GM23338 (cell line): ENCODE measurements at regions not wholly inside any gene's neighbourhood (a gene's known extent, or its start where the extent isn't known, plus 50 kb on each side); places are given as distances from the start of the nearest gene placed in this dataset.

Experiments
- ATAC-seq: fragments of 200-7000 bp; cut with Tn5 transposase; 3 replicates; pipeline ENCODE4 v1.9.1; 2020
- DNase-seq: peaks from one replicate; pipeline ENCODE4 v3.0.0-alpha.2; 2015; ENCODE audit warnings: low spot score
- H2AFZ ChIP-seq: fragments of 200-600 bp; sonication (generic); 2 replicates; pipeline ENCODE4 v1.8.0; 2016; ENCODE audit warnings: antibody characterized with exemption, mild to moderate bottlenecking, moderate library complexity
- H3F3A ChIP-seq: fragments of 200-600 bp; sonication (generic); replicated peaks from 2 replicates; pipeline ENCODE4 v1.8.0; 2017; ENCODE audit warnings: antibody characterized with exemption, mixed run types, low read depth
- H3K27ac ChIP-seq: fragments of 200-600 bp; sonication (generic); 2 replicates; pipeline ENCODE4 v1.6.1; 2016; ENCODE audit warnings: low read depth
- H3K27me3 ChIP-seq: fragments of 200-600 bp; sonication (generic); 2 replicates; pipeline ENCODE4 v1.8.0; 2016; ENCODE audit warnings: mild to moderate bottlenecking, mixed run types, moderate library complexity; ENCODE audit not compliant: insufficient read depth
- H3K36me3 ChIP-seq: fragments of 200-600 bp; sonication (generic); 2 replicates; pipeline ENCODE4 v1.8.0; 2016; ENCODE audit warnings: mild to moderate bottlenecking; ENCODE audit not compliant: insufficient read depth
- H3K4me1 ChIP-seq: fragments of 200-600 bp; sonication (generic); 2 replicates; pipeline ENCODE4 v1.8.0; 2016; ENCODE audit warnings: mild to moderate bottlenecking, moderate library complexity; ENCODE audit not compliant: insufficient read depth
- H3K4me2 ChIP-seq: fragments of 200-600 bp; sonication (generic); 2 replicates; pipeline ENCODE4 v1.7.1; 2017; ENCODE audit warnings: mixed run types
- H3K4me3 ChIP-seq: fragments of 200-600 bp; sonication (generic); 2 replicates; pipeline ENCODE4 v1.6.1; 2016; ENCODE audit warnings: mixed run types
- H3K79me2 ChIP-seq: fragments of 200-600 bp; sonication (generic); replicated peaks from 2 replicates; pipeline ENCODE4 v1.8.0; 2017; ENCODE audit warnings: mild to moderate bottlenecking; ENCODE audit not compliant: insufficient read depth
- H3K9me2 ChIP-seq: fragments of 200-600 bp; sonication (generic); 2 replicates; pipeline ENCODE4 v1.8.0; 2017; ENCODE audit not compliant: insufficient read depth
- H4K20me1 ChIP-seq: fragments of 200-600 bp; sonication (generic); replicated peaks from 2 replicates; pipeline ENCODE4 v1.8.0; 2017; ENCODE audit warnings: mild to moderate bottlenecking; ENCODE audit not compliant: insufficient read depth
- H3K27ac Mint-ChIP-seq: 2 replicates; pipeline ENCODE4 v1.8.0; 2020; ENCODE audit warnings: inconsistent platforms, mild to moderate bottlenecking, moderate library complexity, mixed read lengths
- H3K27me3 Mint-ChIP-seq: 3 replicates; pipeline ENCODE4 v1.8.0; 2022; ENCODE audit warnings: low read depth, mild to moderate bottlenecking, moderate library complexity, mixed read lengths, inconsistent platforms; ENCODE audit not compliant: insufficient read depth, poor library complexity
- H3K36me3 Mint-ChIP-seq: 3 replicates; pipeline ENCODE4 v1.8.0; 2021; ENCODE audit warnings: low read depth, mild to moderate bottlenecking, inconsistent platforms, moderate library complexity, mixed read lengths
- H3K4me1 Mint-ChIP-seq: 3 replicates; pipeline ENCODE4 v1.8.0; 2020; ENCODE audit warnings: mild to moderate bottlenecking, inconsistent platforms, mixed read lengths
- H3K4me3 Mint-ChIP-seq: 3 replicates; pipeline ENCODE4 v1.8.0; 2021; ENCODE audit warnings: moderate library complexity, mild to moderate bottlenecking, inconsistent platforms, mixed read lengths
- H3K9me3 Mint-ChIP-seq: 3 replicates; pipeline ENCODE4 v1.8.0; 2020; ENCODE audit warnings: moderate library complexity, mild to moderate bottlenecking, inconsistent platforms, mixed read lengths
- CREB1 ChIP-seq: fragments of 250-450 bp; sonication (Bioruptor Pico); IDR thresholded peaks from 2 replicates; pipeline ENCODE4 v1.5.0; 2020; ENCODE audit warnings: low read depth, mild to moderate bottlenecking, moderate library complexity
- CTCF ChIP-seq, 2 experiments: fragments of 200-600 bp in 1 of 2; sonication (generic) in 1 of 2; conservative IDR thresholded peaks; 2 replicates each; pipeline versions ENCODE4 v1.5.1 to v1.6.1; 2016 to 2017; ENCODE audit warnings: antibody characterized with exemption in 2 of 2, low read depth in 2 of 2, mild to moderate bottlenecking in 2 of 2, moderate library complexity in 1 of 2
- EZH2 ChIP-seq: fragments of 200-600 bp; sonication (generic); IDR thresholded peaks from one replicate; pipeline ENCODE4 v1.8.0; 2017; ENCODE audit warnings: antibody characterized with exemption, mild to moderate bottlenecking, low read depth; ENCODE audit not compliant: unreplicated experiment
- EZH2phosphoT487 ChIP-seq: fragments of 200-600 bp; sonication (generic); IDR thresholded peaks from one replicate; pipeline ENCODE4 v1.8.1; 2018; ENCODE audit warnings: antibody characterized with exemption; ENCODE audit not compliant: unreplicated experiment
- JUNB ChIP-seq: IDR thresholded peaks from one replicate; pipeline ENCODE4 v1.6.1; 2016; ENCODE audit warnings: antibody characterized with exemption; ENCODE audit not compliant: unreplicated experiment
- POLR2AphosphoS5 ChIP-seq: IDR thresholded peaks from 2 replicates; pipeline ENCODE4 v1.6.1; 2016; ENCODE audit warnings: antibody characterized with exemption, low read depth
- REST ChIP-seq: IDR thresholded peaks from one replicate; pipeline ENCODE4 v1.6.1; 2018; ENCODE audit warnings: antibody characterized with exemption; ENCODE audit not compliant: unreplicated experiment
- STAT1 ChIP-seq: IDR thresholded peaks from one replicate; pipeline ENCODE4 v1.6.1; 2016; ENCODE audit warnings: antibody characterized with exemption; ENCODE audit not compliant: unreplicated experiment
- ZNF114 ChIP-seq: fragments of 250-450 bp; sonication (Bioruptor Pico); IDR thresholded peaks from 2 replicates; pipeline ENCODE4 v1.5.0; 2020; ENCODE audit warnings: mild to moderate bottlenecking, moderate library complexity
- ZNF331 ChIP-seq: fragments of 250-450 bp; sonication (Bioruptor Pico); IDR thresholded peaks from 2 replicates; pipeline ENCODE4 v1.5.0; 2020; ENCODE audit warnings: low read depth, mild to moderate bottlenecking, moderate library complexity
- TF ChIP-seq, protein P1 (sequence below): IDR thresholded peaks from 2 replicates; pipeline ENCODE4 v1.6.1; 2016; ENCODE audit warnings: antibody characterized with exemption

DNA sequence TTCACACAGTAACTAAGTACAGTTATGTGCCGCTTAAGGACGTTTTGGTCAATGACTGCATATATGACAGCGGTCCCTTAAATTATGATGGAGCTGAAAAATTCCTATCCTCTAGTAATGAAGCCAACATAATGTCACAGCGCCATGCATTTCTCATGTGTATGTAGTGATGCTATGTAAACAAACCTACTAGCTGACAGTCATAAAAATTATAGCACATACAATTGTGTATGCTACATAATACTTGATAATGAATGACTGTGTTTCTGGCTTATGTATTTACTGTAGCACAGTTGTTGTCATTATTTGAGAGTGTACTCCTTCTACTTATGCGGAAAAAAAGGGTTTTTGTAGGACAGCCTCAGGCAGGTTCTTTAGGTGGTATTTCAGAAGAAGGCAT, 99.7 kb downstream of the DACT1 start:
- no peak overlapping the region for H3K4me3 Mint-ChIP-seq
- H3K79me2 ChIP-seq: no peaks in the 10 kb centered on the region
- H3K36me3 ChIP-seq: no peaks in the 10 kb centered on the region
- H3K27me3 ChIP-seq: no peaks in the 10 kb centered on the region
- H3K27me3 Mint-ChIP-seq: no peaks in the 10 kb centered on the region
- H3K4me2 ChIP-seq: no peak overlapping the region
- no peak overlapping the region for H3K27ac Mint-ChIP-seq
- H3K4me1 Mint-ChIP-seq: no peaks in the 10 kb centered on the region
- DNase-seq (no peak), ATAC-seq (no peak)
- no peaks in the 10 kb centered on the region for H3K9me2 ChIP-seq
- no peak overlapping the region for H3K4me3 ChIP-seq
- no peak overlapping the region for H2AFZ ChIP-seq
- no peaks in the 10 kb centered on the region for H4K20me1 ChIP-seq
- no peak overlapping the region for H3K27ac ChIP-seq
- no peaks in the 10 kb centered on the region for H3K36me3 Mint-ChIP-seq
- H3K4me1 ChIP-seq: no peaks in the 10 kb centered on the region
- TF ChIP-seq POLR2AphosphoS5: no peak
- TF ChIP-seq STAT1: no peak
- no peak for TF ChIP-seq REST
- no peak for TF ChIP-seq ZNF331
- TF ChIP-seq, protein P1, sequence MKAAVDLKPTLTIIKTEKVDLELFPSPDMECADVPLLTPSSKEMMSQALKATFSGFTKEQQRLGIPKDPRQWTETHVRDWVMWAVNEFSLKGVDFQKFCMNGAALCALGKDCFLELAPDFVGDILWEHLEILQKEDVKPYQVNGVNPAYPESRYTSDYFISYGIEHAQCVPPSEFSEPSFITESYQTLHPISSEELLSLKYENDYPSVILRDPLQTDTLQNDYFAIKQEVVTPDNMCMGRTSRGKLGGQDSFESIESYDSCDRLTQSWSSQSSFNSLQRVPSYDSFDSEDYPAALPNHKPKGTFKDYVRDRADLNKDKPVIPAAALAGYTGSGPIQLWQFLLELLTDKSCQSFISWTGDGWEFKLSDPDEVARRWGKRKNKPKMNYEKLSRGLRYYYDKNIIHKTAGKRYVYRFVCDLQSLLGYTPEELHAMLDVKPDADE: no peak
- no peak for TF ChIP-seq ZNF114 (CRISPR knock-in tag)
- TF ChIP-seq JUNB: no peak
- TF ChIP-seq CTCF (conservative IDR thresholded peaks at IDR 0.05; ENCODE audit: low read depth in 2 of 2): no peak
- no peak for TF ChIP-seq EZH2
- no peak for TF ChIP-seq EZH2phosphoT487
- no peak for TF ChIP-seq CREB1 (CRISPR knock-in tag)
- H3K9me3 Mint-ChIP-seq: no peaks in the 10 kb centered on the region
- H3F3A ChIP-seq: no peaks in the 10 kb centered on the region
